Tibial artery (tissue), 4 donors: ENCODE measurements at regions not wholly inside any gene's neighbourhood (a gene's known extent, or its start where the extent isn't known, plus 50 kb on each side); places are given as distances from the start of the nearest gene placed in this dataset.

Source experiments
- DNase-seq, 2 donors: peaks; one replicate each; pipeline ENCODE4 v3.0.0-alpha.2; 2019
- H3K27ac ChIP-seq, 2 donors: fragments of 200-600 bp; sonication (generic) in 1 of 2; 1 replicate in 1 of 2; 2 replicates in 1 of 2; pipeline ENCODE4 v1.5.1; 2018 to 2019; ENCODE audit warnings: mild to moderate bottlenecking in 1 of 2
- H3K27me3 ChIP-seq, 2 donors: fragments of 200-600 bp; sonication (generic) in 1 of 2; one replicate each; pipeline versions ENCODE4 v1.5.1 to v1.6.0; 2016 to 2019
- H3K36me3 ChIP-seq, 3 donors: fragments of 200-600 bp; sonication (generic) in 2 of 3; one replicate each; pipeline ENCODE4 v1.5.1; 2016 to 2019; ENCODE audit warnings: mild to moderate bottlenecking in 2 of 3
- H3K4me1 ChIP-seq, 4 donors: fragments of 200-600 bp; sonication (generic) in 2 of 4; 1 replicate in 3 of 4; 2 replicates in 1 of 4; pipeline ENCODE4 v1.5.1; 2016 to 2019
- H3K4me3 ChIP-seq, 2 donors: fragments of 200-600 bp; sonication (generic) in 1 of 2; 1 replicate in 1 of 2; 2 replicates in 1 of 2; pipeline ENCODE4 v1.5.1; 2018 to 2019; ENCODE audit warnings: mild to moderate bottlenecking in 2 of 2
- H3K9me3 ChIP-seq, 3 donors: fragments of 200-600 bp; sonication (generic) in 1 of 3; one replicate each; pipeline ENCODE4 v1.5.1; 2016 to 2019
- CTCF ChIP-seq, 2 experiments: fragments of 200-600 bp in 1 of 2; fragments of 450-650 bp in 1 of 2; IDR thresholded peaks; one replicate each; pipeline ENCODE4 v1.5.1; 2017 to 2019; ENCODE audit warnings: antibody characterized with exemption in 2 of 2, mild to moderate bottlenecking in 1 of 2, moderate library complexity in 1 of 2
- intact Hi-C: fragments of 100-400 bp; cut with DNase I; formaldehyde crosslinking; loops from one replicate; pipeline ENCODE4 v1.15.0; 2023; ENCODE audit warnings: low total_unique reads

GRCh38 chr3:18766974-18767373 is 341.8 kb upstream of the SATB1 start:
- no peak overlapping the region for H3K4me3 ChIP-seq
- no peaks in the 10 kb centered on the region for H3K9me3 ChIP-seq
- H3K27ac ChIP-seq: no peak overlapping the region
- TF ChIP-seq CTCF (IDR thresholded peaks at IDR 0.05): no peak
- H3K36me3 ChIP-seq: no peaks in the 10 kb centered on the region
- no peak for DNase-seq
- intact Hi-C loops: no loop called here
- H3K27me3 ChIP-seq: no peaks in the 10 kb centered on the region
- H3K4me1 ChIP-seq: no peaks in the 10 kb centered on the region

- intact Hi-C loops: no loop called here
- no peak for TF ChIP-seq CTCF (IDR thresholded peaks at IDR 0.05)
- Histone ChIP-seq H3K4me3 (no peak overlapping the region), H3K36me3 (no peaks in the 10 kb centered on the region), H3K27me3 (no peaks in the 10 kb centered on the region), H3K27ac (no peak overlapping the region), H3K4me1 (no peaks in the 10 kb centered on the region), H3K9me3 (no peaks in the 10 kb centered on the region)
- DNase-seq: no peak
These were observed 340.5 kb upstream of the SATB1 start for GRCh38 chr3:18765662-18766061.

GRCh38 chr3:18765161-18765560 is 340.0 kb upstream of the SATB1 start:
- Histone ChIP-seq H3K4me1 (no peaks in the 10 kb centered on the region), H3K27ac (no peak overlapping the region), H3K27me3 (no peaks in the 10 kb centered on the region), H3K4me3 (no peak overlapping the region), H3K9me3 (no peaks in the 10 kb centered on the region), H3K36me3 (no peaks in the 10 kb centered on the region)
- DNase-seq: no peak
- no peak for TF ChIP-seq CTCF (IDR thresholded peaks at IDR 0.05)
- intact Hi-C loops: no loop called here

GRCh38 chr3:18761530-18761929 is 336.4 kb upstream of the SATB1 start:
- H3K27me3 ChIP-seq: no peaks in the 10 kb centered on the region
- no peaks in the 10 kb centered on the region for H3K4me1 ChIP-seq
- H3K4me3 ChIP-seq: no peak overlapping the region
- no peak for DNase-seq
- H3K27ac ChIP-seq: no peak overlapping the region
- no peaks in the 10 kb centered on the region for H3K9me3 ChIP-seq
- TF ChIP-seq CTCF (IDR thresholded peaks at IDR 0.05): no peak
- intact Hi-C loops: no loop called here
- H3K36me3 ChIP-seq: no peaks in the 10 kb centered on the region

GRCh38 chr3:18758047-18758704 is 333.0 kb upstream of the SATB1 start:
- TF ChIP-seq CTCF (IDR thresholded peaks at IDR 0.05): peak; percentile 24 to 32
- no peaks in the 10 kb centered on the region for H3K9me3 ChIP-seq
- intact Hi-C loops: no loop called here
- H3K36me3 ChIP-seq: no peaks in the 10 kb centered on the region
- H3K4me1 ChIP-seq: no peaks in the 10 kb centered on the region
- H3K4me3 ChIP-seq: no peak overlapping the region
- H3K27me3 ChIP-seq: no peaks in the 10 kb centered on the region
- DNase-seq: no peak
- H3K27ac ChIP-seq: no peak overlapping the region

GRCh38 chr3:18757476-18757875 is 332.3 kb upstream of the SATB1 start:
- no peaks in the 10 kb centered on the region for H3K4me1 ChIP-seq
- no peaks in the 10 kb centered on the region for H3K27me3 ChIP-seq
- H3K9me3 ChIP-seq: no peaks in the 10 kb centered on the region
- no peak overlapping the region for H3K27ac ChIP-seq
- intact Hi-C loops: no loop called here
- H3K4me3 ChIP-seq: no peak overlapping the region
- TF ChIP-seq CTCF (IDR thresholded peaks at IDR 0.05): no peak
- H3K36me3 ChIP-seq: no peaks in the 10 kb centered on the region
- DNase-seq: no peak
